NT2/D1 (cell line): ENCODE measurements at regions not wholly inside any gene's neighbourhood (a gene's known extent, or its start where the extent isn't known, plus 50 kb on each side); places are given as distances from the start of the nearest gene placed in this dataset.

ENCODE experiments used
- YY1 ChIP-seq: IDR thresholded peaks from 2 replicates; pipeline ENCODE4 v1.6.1; 2011; ENCODE audit not compliant: insufficient read length, insufficient read depth
- ZNF274 ChIP-seq: IDR thresholded peaks from 2 replicates; pipeline ENCODE4 v1.6.1; 2011; ENCODE audit warnings: mild to moderate bottlenecking, low read depth, low read length

DNA sequence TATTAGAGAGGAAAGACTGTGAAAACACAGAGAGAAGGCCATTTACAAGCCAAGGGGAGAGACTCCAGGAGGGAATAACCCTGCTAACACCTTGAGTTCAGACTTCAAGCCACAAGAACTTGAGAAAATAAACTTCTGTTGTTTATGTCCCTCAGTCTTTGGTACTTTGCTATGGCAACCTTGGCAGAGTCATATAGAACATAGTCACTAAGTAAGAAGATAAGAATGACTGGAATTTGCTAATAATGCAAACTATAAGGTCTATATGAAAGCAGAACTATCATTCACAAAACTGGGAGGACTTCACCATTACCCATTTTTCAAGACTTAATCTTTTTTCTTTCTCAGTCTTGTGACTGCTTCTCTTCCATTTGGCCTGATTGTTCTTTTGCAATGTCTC is 767.3 kb upstream of the ADAMTS5 start:
- TF ChIP-seq ZNF274 (no peak), YY1 (no peak)
